ENCODE measurements at regions not wholly inside any gene's neighbourhood (a gene's known extent, or its start where the extent isn't known, plus 50 kb on each side); places are given as distances from the start of the nearest gene placed in this dataset.

GRCh38 chr9:106575823-106576222 is 287.1 kb upstream of the ZNF462 start:
- no peak for TF ChIP-seq CTCF (IDR thresholded peaks at IDR 0.05)
- no peak for TF ChIP-seq POLR2A (IDR thresholded peaks at IDR 0.05)

All from heart left ventricle (tissue), 13 donors.